HT1080 (cell line): ENCODE measurements at regions not wholly inside any gene's neighbourhood (a gene's known extent, or its start where the extent isn't known, plus 50 kb on each side); places are given as distances from the start of the nearest gene placed in this dataset.

Source experiments
- DNase-seq: peaks from one replicate; pipeline ENCODE4 v3.0.0-alpha.2; 2015; ENCODE audit warnings: low read depth

GRCh38 chr12:20967756-20968155 lies 157.3 kb downstream of the SLCO1B3 start:
- no peak for DNase-seq

- no peak for DNase-seq
Measured at GRCh38 chr12:20969766-20970165, 159.3 kb downstream of the SLCO1B3 start.

DNA sequence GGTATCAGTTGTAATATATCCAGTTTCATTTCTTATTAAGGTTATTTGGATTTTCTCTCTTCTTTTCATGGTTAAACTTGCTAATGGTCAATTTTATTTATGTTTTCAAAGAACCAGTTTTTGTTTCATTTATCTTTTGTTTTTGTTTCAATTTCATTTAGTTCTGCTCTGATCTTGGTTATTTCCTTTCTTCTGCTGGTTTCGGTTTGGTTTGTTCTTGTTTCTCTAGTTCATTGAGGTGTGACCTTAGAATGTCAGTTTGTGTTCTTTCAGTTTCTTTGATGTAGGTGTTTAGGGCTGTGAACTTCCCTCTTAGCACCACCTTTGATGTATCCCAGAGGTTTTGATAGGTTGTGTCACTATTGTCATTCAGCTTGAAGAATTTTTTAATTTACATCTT lies 145.6 kb upstream of the SLCO1B1 start:
- DNase-seq, result no peak

- DNase-seq, result no peak
Measured at GRCh38 chr12:21001778-21002177, 129.2 kb upstream of the SLCO1B1 start.

- DNase-seq, result no peak
Measured at GRCh38 chr12:21025656-21026055, 105.3 kb upstream of the SLCO1B1 start.

GRCh38 chr12:21026302-21026701 lies 104.7 kb upstream of the SLCO1B1 start:
- peak; percentile 74 for DNase-seq

DNA sequence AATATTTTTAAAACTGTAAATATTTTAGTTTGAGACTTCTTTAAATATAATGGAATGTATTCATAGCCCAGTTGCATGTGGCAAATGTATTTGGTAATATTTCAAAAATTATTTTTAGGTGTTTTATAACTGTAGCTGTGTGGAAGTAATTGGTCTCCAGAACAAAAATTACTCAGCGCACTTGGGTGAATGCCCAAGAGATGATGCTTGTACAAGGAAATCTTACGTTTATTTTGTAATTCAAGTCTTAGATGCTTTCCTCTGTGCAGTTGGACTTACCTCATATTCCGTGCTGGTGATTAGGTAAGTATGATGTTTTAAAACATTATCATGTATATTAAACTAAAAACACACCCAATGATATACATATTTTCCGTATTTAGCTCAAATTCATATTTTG lies 76.7 kb upstream of the SLCO1B1 start:
- DNase-seq, result peak; percentile 62

- peak; percentile 20 for DNase-seq
Measured at GRCh38 chr12:21065845-21066244, 65.1 kb upstream of the SLCO1B1 start.

- DNase-seq, result no peak
Measured at GRCh38 chr12:21073129-21073528, 57.9 kb upstream of the SLCO1B1 start.

DNA sequence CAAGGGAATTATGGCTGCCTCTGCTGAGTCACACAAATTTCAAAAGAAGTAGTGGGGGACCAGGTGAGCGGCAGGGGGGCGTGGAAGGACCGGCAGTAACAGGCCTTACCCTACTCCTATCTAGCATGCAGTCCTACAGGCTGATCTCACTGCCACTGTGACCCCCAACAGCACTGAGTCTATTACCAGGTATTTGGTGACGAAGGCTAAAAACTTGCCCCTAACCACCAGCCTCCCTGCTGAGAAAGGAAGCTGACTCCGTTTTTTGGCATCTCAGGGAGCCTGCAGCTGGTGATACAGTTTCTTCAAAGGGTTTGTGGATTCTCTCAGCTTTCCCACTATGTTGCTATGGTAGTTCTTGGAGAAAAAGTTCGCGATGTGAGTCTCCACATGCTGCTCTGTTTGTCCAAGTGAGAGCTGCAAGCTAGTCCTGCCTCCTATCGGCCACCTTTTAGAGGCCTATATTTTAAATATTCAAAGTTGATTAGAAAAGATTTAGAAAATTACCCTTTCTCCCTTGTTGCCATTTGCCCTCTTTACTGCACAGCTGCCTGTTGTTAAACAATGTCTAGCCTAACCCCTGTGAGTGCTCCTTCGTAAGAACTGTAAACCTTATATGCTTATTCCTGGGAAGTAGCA lies 57.1 kb upstream of the SLCO1B1 start:
- peak; percentile 99 for DNase-seq
